ENCODE measurements at regions not wholly inside any gene's neighbourhood (a gene's known extent, or its start where the extent isn't known, plus 50 kb on each side); places are given as distances from the start of the nearest gene placed in this dataset.

- DNase-seq (ENCODE audit: low spot score), result no peak
These were observed 458.6 kb downstream of the MAFB start for GRCh38 chr20:40230486-40230885.

GRCh38 chr20:40225596-40225995 is 463.4 kb downstream of the MAFB start:
- no peak for DNase-seq (ENCODE audit: low spot score)

GRCh38 chr20:40223810-40224209 is 465.2 kb downstream of the MAFB start:
- no peak for DNase-seq (ENCODE audit: low spot score)

- DNase-seq (ENCODE audit: low spot score), result no peak
These were observed 470.1 kb downstream of the MAFB start for GRCh38 chr20:40218971-40219370.

- DNase-seq (ENCODE audit: low spot score), result no peak
These were observed 470.6 kb downstream of the MAFB start for GRCh38 chr20:40218316-40218969.

GRCh38 chr20:40207655-40208054 is 481.4 kb downstream of the MAFB start:
- DNase-seq (ENCODE audit: low spot score), result no peak

- no peak for DNase-seq (ENCODE audit: low spot score)
These were observed 483.1 kb downstream of the MAFB start for GRCh38 chr20:40205971-40206370.

GRCh38 chr20:40203032-40203431 is 486.0 kb downstream of the MAFB start:
- no peak for DNase-seq (ENCODE audit: low spot score)

GRCh38 chr20:40197691-40198090 is 491.3 kb downstream of the MAFB start:
- peak; percentile 36 for DNase-seq (ENCODE audit: low spot score)

GRCh38 chr20:40196846-40197436 is 492.1 kb downstream of the MAFB start:
- DNase-seq (ENCODE audit: low spot score), result no peak

- no peak for DNase-seq (ENCODE audit: low spot score)
These were observed 493.3 kb downstream of the MAFB start for GRCh38 chr20:40195742-40196141.

GRCh38 chr20:40192529-40192928 is 496.5 kb downstream of the MAFB start:
- no peak for DNase-seq (ENCODE audit: low spot score)

- DNase-seq (ENCODE audit: low spot score), result peak; percentile 45
These were observed 497.0 kb downstream of the MAFB start for GRCh38 chr20:40192081-40192480.

- DNase-seq (ENCODE audit: low spot score), result peak; percentile 14
These were observed 497.5 kb downstream of the MAFB start for GRCh38 chr20:40191573-40191972.

GRCh38 chr20:40189621-40190020 is 499.4 kb downstream of the MAFB start:
- DNase-seq (ENCODE audit: low spot score), result peak; percentile 16

GRCh38 chr20:40188319-40188718 is 500.7 kb downstream of the MAFB start:
- DNase-seq (ENCODE audit: low spot score), result no peak

GRCh38 chr20:40186826-40187225 is 502.2 kb downstream of the MAFB start:
- no peak for DNase-seq (ENCODE audit: low spot score)

- DNase-seq (ENCODE audit: low spot score), result no peak
These were observed 507.4 kb downstream of the MAFB start for GRCh38 chr20:40181676-40182075.

- DNase-seq (ENCODE audit: low spot score), result no peak
These were observed 512.8 kb downstream of the MAFB start for GRCh38 chr20:40176098-40176841.

GRCh38 chr20:40175296-40175695 is 513.7 kb downstream of the MAFB start:
- DNase-seq (ENCODE audit: low spot score), result no peak

GRCh38 chr20:40173872-40174271 is 515.2 kb downstream of the MAFB start:
- DNase-seq (ENCODE audit: low spot score), result no peak

- no peak for DNase-seq (ENCODE audit: low spot score)
These were observed 519.9 kb downstream of the MAFB start for GRCh38 chr20:40168981-40169620.

- no peak for DNase-seq (ENCODE audit: low spot score)
These were observed 527.6 kb downstream of the MAFB start for GRCh38 chr20:40161391-40161790.
